Upper lobe of left lung (tissue), 6 donors: ENCODE measurements at regions not wholly inside any gene's neighbourhood (a gene's known extent, or its start where the extent isn't known, plus 50 kb on each side); places are given as distances from the start of the nearest gene placed in this dataset.

Experiments used
- ATAC-seq, 2 donors: fragments of 200-7000 bp; cut with Tn5 transposase; one replicate each; pipeline ENCODE4 v1.9.1; 2022; ENCODE audit warnings: mild to moderate bottlenecking in 2 of 2, moderate library complexity in 2 of 2; ENCODE audit not compliant: low FRiP score in 2 of 2
- DNase-seq, 2 donors: peaks; one replicate each; pipeline ENCODE4 v3.0.0-alpha.2; 2019 to 2020
- H3K27ac ChIP-seq, 4 donors: fragments of 200-600 bp; sonication (generic); one replicate each; pipeline ENCODE4 v1.5.1; 2016 to 2019
- H3K27me3 ChIP-seq, 4 donors: fragments of 200-600 bp; sonication (generic); one replicate each; pipeline ENCODE4 v1.5.1; 2017 to 2019
- H3K36me3 ChIP-seq, 4 donors: fragments of 200-600 bp; sonication (generic); one replicate each; pipeline ENCODE4 v1.5.1; 2016 to 2019
- H3K4me1 ChIP-seq, 4 donors: fragments of 200-600 bp; sonication (generic); one replicate each; pipeline ENCODE4 v1.5.1; 2018 to 2019
- H3K4me3 ChIP-seq, 4 donors: fragments of 200-600 bp; sonication (generic); one replicate each; pipeline ENCODE4 v1.5.1; 2017 to 2019; ENCODE audit warnings: mild to moderate bottlenecking in 2 of 4, moderate library complexity in 1 of 4
- H3K9me3 ChIP-seq, 4 donors: fragments of 200-600 bp; sonication (generic); one replicate each; pipeline ENCODE4 v1.5.1; 2018 to 2019
- EP300 ChIP-seq, 4 donors: sonication (generic); formaldehyde crosslinking; IDR thresholded peaks; one replicate each; pipeline ENCODE4 v1.5.1; 2017; ENCODE audit warnings: antibody characterized with exemption in 4 of 4, control low read depth in 2 of 4
- POLR2A ChIP-seq, 4 donors: fragments of 450-650 bp; IDR thresholded peaks; one replicate each; pipeline ENCODE4 v1.5.1; 2016 to 2017; ENCODE audit warnings: antibody characterized with exemption in 4 of 4, mild to moderate bottlenecking in 2 of 4
- POLR2AphosphoS5 ChIP-seq, 2 donors: sonication (generic); formaldehyde crosslinking; IDR thresholded peaks; one replicate each; pipeline ENCODE4 v1.5.1; 2017; ENCODE audit warnings: antibody characterized with exemption in 2 of 2
- WGBS, 2 donors: methylation state at CpG; one replicate each; pipeline ENCODE4 v1.1.5; 2017 to 2018; 5-methylcytosine and 5-hydroxymethylcytosine counted together
- TF ChIP-seq, protein P1 (sequence below), 6 experiments: fragments of 450-650 bp in 4 of 6; fragments of 200-600 bp in 2 of 6; sonication (generic) in 2 of 6; IDR thresholded peaks; one replicate each; pipeline ENCODE4 v1.5.1; 2016 to 2019; ENCODE audit warnings: antibody characterized with exemption in 6 of 6
- donor health status: DM: no; HTN: no; CAD: no; lungs with moderate emphysema.
- donor health status: DM: no; HTN: yes; CAD: no; lungs with severe emphysema.

DNA sequence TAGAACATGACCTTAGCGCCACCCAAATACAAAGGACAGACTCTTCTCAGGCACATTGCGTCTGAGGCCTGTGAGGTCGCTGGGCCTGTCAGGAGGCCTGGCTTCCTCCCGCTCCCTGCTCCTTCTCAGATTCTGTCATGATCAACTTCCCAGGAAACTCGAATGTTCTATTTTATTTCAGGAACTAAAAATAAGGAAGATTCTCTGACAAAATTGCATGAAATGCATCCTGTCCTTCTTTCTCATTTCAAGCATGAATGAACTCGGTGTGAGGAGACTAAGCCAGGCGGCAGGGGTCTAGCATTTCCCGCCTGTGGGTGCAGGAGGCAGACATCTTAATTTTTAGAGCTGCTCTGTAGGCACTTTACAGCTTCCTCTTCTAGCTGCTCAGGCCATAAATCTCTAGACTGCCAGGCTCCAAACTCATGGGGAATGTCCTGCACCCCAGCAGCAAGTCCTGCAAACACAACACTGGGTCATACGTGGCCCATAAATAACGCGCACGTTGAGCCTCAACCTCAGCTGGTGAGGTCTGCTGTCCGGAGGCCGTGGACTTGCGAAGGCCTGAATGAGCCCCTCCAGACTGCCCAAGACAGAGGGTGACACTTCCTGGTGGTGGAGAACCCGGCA lies 109.7 kb upstream of the ZNF236 start:
- Histone ChIP-seq H3K27me3 (no peaks in the 10 kb centered on the region), H3K4me1 (peaks cover 0 to 7% (median 3%) of the 10 kb centered on the region in 4 donors), H3K27ac (no peak overlapping the region), H3K4me3 (no peak overlapping the region), H3K36me3 (no peaks in the 10 kb centered on the region), H3K9me3 (no peaks in the 10 kb centered on the region)
- TF ChIP-seq, protein P1, sequence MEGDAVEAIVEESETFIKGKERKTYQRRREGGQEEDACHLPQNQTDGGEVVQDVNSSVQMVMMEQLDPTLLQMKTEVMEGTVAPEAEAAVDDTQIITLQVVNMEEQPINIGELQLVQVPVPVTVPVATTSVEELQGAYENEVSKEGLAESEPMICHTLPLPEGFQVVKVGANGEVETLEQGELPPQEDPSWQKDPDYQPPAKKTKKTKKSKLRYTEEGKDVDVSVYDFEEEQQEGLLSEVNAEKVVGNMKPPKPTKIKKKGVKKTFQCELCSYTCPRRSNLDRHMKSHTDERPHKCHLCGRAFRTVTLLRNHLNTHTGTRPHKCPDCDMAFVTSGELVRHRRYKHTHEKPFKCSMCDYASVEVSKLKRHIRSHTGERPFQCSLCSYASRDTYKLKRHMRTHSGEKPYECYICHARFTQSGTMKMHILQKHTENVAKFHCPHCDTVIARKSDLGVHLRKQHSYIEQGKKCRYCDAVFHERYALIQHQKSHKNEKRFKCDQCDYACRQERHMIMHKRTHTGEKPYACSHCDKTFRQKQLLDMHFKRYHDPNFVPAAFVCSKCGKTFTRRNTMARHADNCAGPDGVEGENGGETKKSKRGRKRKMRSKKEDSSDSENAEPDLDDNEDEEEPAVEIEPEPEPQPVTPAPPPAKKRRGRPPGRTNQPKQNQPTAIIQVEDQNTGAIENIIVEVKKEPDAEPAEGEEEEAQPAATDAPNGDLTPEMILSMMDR (IDR thresholded peaks at IDR 0.05), result no peak
- TF ChIP-seq POLR2AphosphoS5 (IDR thresholded peaks at IDR 0.05), result no peak
- TF ChIP-seq EP300 (IDR thresholded peaks at IDR 0.05), result no peak
- TF ChIP-seq POLR2A (IDR thresholded peaks at IDR 0.05), result no peak
- WGBS, 2 donors, result 80 to 84% methylated on average over 12 to 16 of the region's 16 CpGs
- DNase-seq (no peak), ATAC-seq (no peak)

DNA sequence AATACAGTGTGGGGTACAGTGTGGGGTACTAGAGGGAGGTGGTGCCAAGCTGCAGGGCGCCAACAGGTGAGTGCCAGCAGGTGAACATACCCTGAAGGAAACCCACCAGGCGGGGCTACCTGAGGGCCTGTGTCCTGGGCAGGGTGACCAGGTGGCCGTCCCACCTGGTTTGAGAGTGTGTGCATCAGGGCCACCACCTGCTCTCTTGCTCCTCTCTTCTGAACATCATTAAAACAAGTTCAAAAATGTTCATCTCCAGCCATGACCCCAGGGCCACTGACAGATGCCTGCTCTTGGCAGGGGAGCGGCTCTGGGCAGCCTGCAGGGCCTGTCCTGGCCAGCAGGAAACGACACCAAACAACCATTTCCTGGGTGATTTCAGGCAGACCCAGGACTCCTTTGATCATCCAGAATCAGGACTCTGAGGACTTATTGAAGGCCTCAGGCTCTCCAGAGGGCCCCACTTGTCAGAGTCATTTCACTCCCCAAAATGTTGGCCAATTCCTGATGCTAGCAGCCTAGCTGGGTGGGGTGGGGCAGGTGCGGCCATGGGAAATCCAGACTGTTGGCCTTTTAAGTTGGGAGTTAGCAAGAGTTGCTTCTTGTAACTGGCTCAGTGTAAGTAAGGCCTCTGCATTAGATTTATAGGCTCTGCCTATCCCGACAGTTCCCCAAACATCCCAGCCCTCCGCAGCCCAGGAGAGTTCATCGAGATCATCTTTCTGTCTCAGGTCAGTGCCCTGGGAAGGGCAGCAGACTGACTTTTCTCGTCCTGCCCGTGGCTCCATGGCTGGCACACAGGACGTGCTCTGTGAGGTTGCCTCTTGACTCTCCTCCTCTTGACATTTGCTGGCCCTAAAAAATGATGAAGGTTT lies 111.5 kb upstream of the ZNF236 start:
- Histone ChIP-seq H3K36me3 (no peaks in the 10 kb centered on the region), H3K4me1 (peaks cover 0 to 7% (median 3%) of the 10 kb centered on the region in 4 donors), H3K27ac (no peak overlapping the region), H3K27me3 (no peaks in the 10 kb centered on the region), H3K4me3 (no peak overlapping the region), H3K9me3 (no peaks in the 10 kb centered on the region)
- 78% methylated on average over 11 to 12 of the region's 12 CpGs for WGBS, 2 donors
- DNase-seq (no peak), ATAC-seq (no peak)
- TF ChIP-seq POLR2AphosphoS5 (IDR thresholded peaks at IDR 0.05) (no peak), EP300 (IDR thresholded peaks at IDR 0.05) (no peak), POLR2A (IDR thresholded peaks at IDR 0.05) (no peak)
- TF ChIP-seq, protein P1 (IDR thresholded peaks at IDR 0.05), result no peak

DNA sequence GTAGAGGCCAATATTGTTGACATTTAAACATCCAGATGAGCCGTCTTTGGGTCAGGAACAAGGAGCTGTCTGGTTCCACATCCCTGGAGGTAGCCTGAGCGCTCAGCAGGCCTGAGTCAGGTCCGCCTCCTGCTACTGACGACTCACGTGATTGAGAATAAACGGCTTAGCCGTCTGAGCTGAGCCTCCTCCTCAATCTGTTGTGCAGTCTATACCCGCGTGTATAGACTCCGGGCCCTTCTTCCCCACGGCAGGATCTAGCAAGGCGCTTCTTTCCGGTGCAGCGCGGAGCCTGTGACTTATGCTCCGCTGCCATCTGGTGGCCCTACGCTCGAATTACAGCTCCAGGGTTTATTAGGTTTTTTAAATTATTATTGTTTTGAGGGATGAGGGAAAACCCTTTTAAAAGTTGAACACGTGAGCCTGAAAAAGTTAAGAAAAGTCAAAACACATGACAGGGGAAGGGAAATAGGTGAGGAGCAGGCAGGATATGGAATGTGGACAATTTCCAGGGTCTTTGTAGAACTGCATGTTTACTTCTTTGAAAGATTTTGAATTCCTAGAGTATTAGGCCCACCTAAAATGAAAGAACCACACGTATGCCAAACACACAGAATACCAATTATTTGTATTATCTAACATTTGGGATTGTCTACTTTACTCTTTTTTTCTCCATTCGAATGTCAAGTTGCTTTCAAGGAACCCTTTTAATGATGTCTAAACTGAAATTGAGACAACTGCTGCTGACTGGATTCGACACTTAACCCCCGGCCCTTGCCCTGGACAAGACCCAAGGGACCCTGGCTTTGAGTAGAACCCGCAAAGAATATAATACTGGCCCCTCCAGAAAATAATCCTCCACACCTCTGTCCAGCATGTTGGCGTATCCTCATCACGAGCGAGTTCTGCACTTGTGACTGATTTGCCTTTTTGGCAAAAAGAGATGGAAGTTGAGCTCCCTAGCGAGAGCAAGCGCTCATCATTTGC lies 112.4 kb upstream of the ZNF236 start:
- 39 to 59% methylated on average over 16 to 29 of the region's 29 CpGs for WGBS, 2 donors
- Histone ChIP-seq H3K27ac (no peak overlapping the region), H3K36me3 (no peaks in the 10 kb centered on the region), H3K4me3 (peak overlapping the region in 1 of 4 donors; percentile 16), H3K4me1 (peaks cover 0 to 7% (median 3%) of the 10 kb centered on the region in 4 donors), H3K27me3 (no peaks in the 10 kb centered on the region), H3K9me3 (no peaks in the 10 kb centered on the region)
- DNase-seq (peak in 1 of 2 donors; percentile 73), ATAC-seq (peak; percentile 71 to 93)
- TF ChIP-seq POLR2AphosphoS5 (IDR thresholded peaks at IDR 0.05), result no peak
- TF ChIP-seq, protein P1 (IDR thresholded peaks at IDR 0.05), result peak; percentile 79 to 89 (median 83)

GRCh38 chr18:76708722-76709353 lies 113.5 kb upstream of the ZNF236 start:
- ATAC-seq, result peak in 1 of 2 donors; percentile 10
- no peak overlapping the region for H3K4me3 ChIP-seq
- 96 to 100% methylated on average over 11 to 25 of the region's 25 CpGs for WGBS, 2 donors
- TF ChIP-seq POLR2A (IDR thresholded peaks at IDR 0.05) (no peak), EP300 (IDR thresholded peaks at IDR 0.05) (no peak), POLR2AphosphoS5 (IDR thresholded peaks at IDR 0.05) (no peak)
- TF ChIP-seq, protein P1 (IDR thresholded peaks at IDR 0.05), result no peak
- no peak overlapping the region for H3K27ac ChIP-seq
- peaks cover 0 to 7% (median 3%) of the 10 kb centered on the region in 4 donors for H3K4me1 ChIP-seq
- peak in 1 of 2 donors; percentile 45 for DNase-seq
- H3K9me3 ChIP-seq, result no peaks in the 10 kb centered on the region
- no peaks in the 10 kb centered on the region for H3K27me3 ChIP-seq
- no peaks in the 10 kb centered on the region for H3K36me3 ChIP-seq
